Fibroblast of mammary gland (primary cell): ENCODE measurements at regions not wholly inside any gene's neighbourhood (a gene's known extent, or its start where the extent isn't known, plus 50 kb on each side); places are given as distances from the start of the nearest gene placed in this dataset.

Source experiments
- DNase-seq: peaks from one replicate; pipeline ENCODE4 v3.0.0-alpha.2; 2010; ENCODE audit warnings: low read depth
- H3K4me3 ChIP-seq: 2 replicates; pipeline ENCODE4 v1.5.1; 2011; ENCODE audit warnings: low read depth, mild to moderate bottlenecking, low read length, moderate library complexity; ENCODE audit not compliant: control insufficient read depth
- TF ChIP-seq, protein P1 (sequence below): conservative IDR thresholded peaks from 2 replicates; pipeline ENCODE4 v1.5.1; 2011; ENCODE audit warnings: low read depth, low read length, inconsistent platforms; ENCODE audit not compliant: control insufficient read depth, insufficient read depth

DNA sequence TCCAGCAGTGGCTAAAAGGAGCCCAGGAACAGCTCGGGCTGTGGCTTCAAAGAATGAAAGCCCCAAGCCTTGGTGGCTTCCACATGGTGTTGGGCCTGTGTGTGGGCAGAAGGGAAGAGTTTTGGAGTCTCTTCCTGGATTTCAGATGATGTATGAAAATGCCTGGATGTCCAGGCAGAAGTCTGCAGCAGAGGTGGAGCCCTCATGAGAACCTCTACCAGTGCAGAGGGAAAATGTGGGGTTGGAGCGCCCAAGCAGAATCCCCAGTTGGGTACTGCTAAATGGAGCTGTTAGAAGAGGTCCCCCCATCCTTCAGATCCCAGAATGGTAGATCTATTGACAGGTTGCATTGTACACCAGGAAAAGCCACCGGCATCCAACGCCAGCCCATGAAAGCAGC is 412.1 kb downstream of the TDRD15 start:
- TF ChIP-seq, protein P1, sequence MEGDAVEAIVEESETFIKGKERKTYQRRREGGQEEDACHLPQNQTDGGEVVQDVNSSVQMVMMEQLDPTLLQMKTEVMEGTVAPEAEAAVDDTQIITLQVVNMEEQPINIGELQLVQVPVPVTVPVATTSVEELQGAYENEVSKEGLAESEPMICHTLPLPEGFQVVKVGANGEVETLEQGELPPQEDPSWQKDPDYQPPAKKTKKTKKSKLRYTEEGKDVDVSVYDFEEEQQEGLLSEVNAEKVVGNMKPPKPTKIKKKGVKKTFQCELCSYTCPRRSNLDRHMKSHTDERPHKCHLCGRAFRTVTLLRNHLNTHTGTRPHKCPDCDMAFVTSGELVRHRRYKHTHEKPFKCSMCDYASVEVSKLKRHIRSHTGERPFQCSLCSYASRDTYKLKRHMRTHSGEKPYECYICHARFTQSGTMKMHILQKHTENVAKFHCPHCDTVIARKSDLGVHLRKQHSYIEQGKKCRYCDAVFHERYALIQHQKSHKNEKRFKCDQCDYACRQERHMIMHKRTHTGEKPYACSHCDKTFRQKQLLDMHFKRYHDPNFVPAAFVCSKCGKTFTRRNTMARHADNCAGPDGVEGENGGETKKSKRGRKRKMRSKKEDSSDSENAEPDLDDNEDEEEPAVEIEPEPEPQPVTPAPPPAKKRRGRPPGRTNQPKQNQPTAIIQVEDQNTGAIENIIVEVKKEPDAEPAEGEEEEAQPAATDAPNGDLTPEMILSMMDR = no peak
- H3K4me3 ChIP-seq = no peak overlapping the region
- DNase-seq = no peak

DNA sequence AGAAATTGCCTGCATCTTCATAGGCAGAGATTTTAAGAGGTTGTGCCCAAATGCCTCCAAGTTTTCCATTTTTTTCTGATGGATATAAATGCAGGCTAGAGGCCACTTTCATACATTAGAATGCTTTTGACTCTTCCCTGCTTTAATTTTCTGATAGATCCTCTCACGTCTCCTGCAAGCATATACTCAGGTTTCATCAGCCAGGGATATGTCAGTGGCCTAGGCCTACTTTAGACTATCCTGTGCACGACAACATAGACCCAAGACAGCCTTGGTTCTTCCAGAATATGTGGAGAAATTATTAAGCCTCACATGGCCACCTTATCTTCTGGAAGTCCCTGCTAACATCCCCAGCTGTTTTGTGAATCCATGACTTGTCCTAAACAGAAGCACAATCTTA is 415.9 kb downstream of the TDRD15 start:
- TF ChIP-seq, protein P1 = no peak
- DNase-seq = no peak
- no peak overlapping the region for H3K4me3 ChIP-seq

DNA sequence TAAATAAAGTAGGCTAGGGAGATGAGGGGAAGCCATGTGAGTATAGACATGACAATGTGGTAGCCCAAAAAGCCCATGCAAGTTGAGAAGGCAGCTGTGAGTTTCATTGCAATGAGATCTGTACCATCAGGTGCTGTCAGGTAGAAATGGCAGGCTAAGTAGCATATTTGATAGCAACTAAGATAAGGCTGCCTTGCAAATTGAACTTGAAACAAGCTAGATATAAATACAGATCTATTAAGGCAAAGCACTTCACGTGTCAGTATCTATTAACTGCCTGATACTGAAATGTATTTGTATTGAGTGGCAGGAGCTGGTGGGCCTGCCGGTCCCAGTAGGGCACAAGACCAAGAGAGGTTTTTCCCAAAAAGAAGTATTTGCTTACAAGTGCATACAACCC is 419.9 kb downstream of the TDRD15 start:
- TF ChIP-seq, protein P1 = no peak
- no peak for DNase-seq
- no peak overlapping the region for H3K4me3 ChIP-seq

DNA sequence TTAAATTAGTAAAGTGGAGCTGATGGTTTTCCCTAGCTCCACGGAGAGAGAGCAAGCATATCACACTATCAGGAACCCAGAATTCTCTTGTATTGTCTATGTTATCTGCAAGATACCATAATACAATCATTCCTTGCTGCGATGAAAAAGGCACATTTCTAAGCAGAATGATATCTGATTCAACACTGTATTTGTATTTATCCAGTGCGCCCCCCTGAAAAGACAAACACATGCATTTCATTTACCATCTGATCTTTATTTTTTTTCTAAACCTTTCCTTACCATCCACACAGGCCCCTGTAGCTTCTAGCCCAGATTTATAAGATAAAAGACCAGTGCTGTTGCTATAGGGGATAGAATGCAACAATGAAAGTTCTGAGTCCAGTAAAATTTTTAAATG is 420.6 kb downstream of the TDRD15 start:
- no peak for DNase-seq
- H3K4me3 ChIP-seq = no peak overlapping the region
- TF ChIP-seq, protein P1 = no peak

DNA sequence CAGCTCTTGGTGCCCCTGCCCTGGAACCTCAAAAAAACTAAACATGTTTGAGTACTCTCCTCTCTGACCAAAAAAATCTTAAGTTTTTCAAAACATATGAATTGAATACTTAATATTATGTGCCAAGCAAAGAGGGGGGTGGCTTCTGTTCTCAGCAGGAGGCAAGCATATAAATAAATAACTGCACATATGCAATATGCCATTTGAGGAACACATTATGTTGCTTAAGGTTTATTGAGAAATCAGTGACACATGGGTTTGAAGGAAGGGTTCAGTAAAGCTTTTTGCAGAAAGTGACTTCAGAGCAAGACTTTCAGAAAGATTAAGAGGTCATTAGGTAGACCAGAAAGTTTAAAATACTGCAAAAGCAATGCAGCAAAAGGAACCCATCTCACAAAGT is 429.2 kb downstream of the TDRD15 start:
- TF ChIP-seq, protein P1 = no peak
- H3K4me3 ChIP-seq = no peak overlapping the region
- DNase-seq = no peak

DNA sequence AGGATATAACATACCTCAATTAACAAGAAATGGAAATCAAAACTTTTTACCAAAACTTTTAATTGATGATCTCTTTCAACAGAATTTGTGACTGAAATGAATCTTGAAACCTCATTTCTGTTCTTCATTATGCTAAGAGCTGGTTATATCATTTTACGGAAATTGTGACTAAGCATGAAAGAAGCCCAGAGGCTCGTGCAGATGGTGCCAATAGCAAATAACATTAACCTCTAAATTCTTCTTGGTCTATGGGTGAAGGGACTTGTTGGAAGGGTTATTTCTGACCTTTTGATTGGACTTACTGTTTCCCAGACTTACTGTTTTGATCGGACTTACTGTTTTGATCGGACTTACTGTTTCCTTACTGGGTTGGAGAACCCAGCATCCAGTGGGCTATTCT is 435.6 kb downstream of the TDRD15 start:
- no peak overlapping the region for H3K4me3 ChIP-seq
- DNase-seq = no peak
- TF ChIP-seq, protein P1 = no peak

DNA sequence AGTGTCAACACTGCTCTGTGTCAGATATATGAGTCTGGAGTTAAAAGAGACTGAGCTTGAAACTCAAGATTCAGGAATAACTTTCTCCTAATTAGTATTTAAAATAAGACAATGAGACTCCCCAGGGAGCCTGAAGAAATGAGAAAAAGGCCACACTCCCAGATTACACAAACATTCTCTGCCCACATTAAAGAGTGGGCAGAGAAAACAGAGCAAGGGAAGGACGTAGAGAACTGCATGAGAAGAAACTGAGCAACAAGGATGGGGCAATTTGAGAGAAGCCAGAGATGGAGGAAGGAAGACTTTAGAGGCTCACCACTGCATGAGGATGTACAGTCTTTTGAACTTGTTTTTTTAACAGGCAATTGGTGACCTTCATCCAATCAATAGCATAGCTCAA is 438.2 kb downstream of the TDRD15 start:
- TF ChIP-seq, protein P1 = no peak
- no peak for DNase-seq
- no peak overlapping the region for H3K4me3 ChIP-seq
